ENCODE measurements at regions not wholly inside any gene's neighbourhood (a gene's known extent, or its start where the extent isn't known, plus 50 kb on each side); places are given as distances from the start of the nearest gene placed in this dataset.
A peak's percentile ranks its signal among the peaks of the same experiment; 100 is the strongest.

DNA sequence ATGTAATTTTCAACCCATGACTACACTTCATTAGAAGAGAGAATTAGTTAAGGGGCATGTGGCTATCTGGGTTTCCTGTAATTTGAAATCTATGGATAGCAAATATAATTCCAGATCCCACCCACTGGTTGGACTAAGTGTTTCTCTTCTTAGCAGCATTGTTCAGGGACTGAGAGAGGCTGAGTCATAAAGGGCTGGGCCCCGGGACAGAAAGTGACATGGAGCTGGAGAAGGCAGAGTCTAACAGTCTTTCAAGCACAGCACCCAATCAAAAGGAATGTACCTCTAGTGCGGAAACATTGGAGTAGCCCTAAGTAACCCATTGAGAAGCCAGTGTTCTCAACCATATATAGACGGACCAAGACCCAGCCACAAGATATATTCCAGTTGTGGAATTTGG, 363.9 kb downstream of the DHX35 start:
- DNase-seq (ENCODE audit: low spot score): no peak

DNA sequence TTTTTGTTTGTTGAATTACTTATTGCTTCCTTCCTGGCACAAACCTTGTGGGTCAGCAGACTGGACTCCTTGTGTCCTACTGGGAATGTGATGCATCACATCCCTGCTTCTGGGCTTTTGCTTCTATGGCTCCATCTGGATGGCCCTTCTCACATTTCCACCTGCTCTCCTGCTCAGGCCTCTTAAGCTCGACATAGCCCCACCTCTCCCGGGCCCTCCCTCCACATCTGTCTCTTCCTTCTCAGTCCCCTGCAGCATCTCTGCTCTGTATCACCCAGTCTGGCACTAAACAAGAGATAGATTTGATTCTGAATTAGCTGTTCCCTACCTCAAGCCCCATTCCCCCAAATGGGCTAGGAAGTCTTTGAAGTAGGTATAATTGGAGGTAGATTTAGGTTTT, 356.8 kb downstream of the DHX35 start:
- DNase-seq (ENCODE audit: low spot score): no peak

DNA sequence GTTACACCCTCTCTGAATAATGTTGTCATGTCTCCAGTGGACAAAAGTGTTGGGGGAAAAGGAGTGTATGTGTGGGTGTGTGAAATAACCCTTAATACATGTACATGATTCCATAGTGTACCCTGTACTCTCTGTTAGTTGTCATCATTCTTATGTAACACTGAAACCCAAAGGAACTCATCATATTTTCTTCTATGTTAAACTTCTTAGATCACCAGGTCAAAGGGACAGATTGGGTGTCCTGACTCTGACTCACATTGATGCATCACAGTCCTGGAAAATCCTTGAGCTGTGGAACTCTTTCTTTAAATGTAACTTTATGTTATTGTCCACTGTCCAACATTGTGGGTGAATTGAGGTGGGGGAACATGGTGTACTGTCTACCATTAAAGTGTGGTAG, 350.5 kb downstream of the DHX35 start:
- no peak for DNase-seq (ENCODE audit: low spot score)

- DNase-seq (ENCODE audit: low spot score): no peak
Measured at GRCh38 chr20:39311851-39312506, 349.8 kb downstream of the DHX35 start.

- no peak for DNase-seq (ENCODE audit: low spot score)
Measured at GRCh38 chr20:39310363-39310995, 348.3 kb downstream of the DHX35 start.

DNA sequence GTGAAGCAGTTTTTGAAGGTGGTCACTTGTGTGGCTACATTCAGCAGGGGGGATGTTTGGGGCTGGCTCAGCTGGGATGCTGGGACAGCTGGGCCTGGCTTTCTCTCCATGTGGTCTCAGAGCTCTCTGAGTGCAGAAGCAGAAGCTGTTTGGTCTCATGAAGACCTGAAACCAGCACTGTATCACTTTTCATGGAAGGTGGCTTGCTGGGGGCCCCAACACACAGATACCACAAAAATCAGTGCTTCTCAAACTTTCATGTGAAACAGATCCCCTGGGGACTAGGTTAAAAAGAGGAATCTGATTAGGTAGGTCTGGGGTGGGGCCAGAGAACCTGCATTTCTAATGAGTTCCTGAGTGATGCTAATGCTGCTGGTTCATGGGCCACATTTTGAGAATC, 347.3 kb downstream of the DHX35 start:
- no peak for DNase-seq (ENCODE audit: low spot score)

DNA sequence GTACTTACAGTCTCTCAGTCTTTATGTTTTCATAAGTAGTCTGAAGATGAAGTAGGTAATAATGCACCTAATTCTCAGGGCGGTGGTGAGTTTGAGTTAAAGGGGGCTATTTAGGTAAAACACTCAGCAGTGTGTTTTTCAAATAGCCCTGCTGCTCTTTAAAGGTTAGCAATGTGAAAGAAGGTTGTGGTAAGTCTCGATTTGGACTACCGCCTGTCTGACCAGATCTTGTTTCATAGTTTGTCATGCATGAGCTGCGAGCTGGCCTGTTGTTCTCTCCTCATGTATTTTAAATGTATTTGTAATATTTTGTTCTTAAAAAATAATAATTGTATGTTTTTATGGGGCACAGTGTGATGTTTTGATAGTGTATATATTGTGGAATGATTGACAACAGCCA, 340.2 kb downstream of the DHX35 start:
- no peak for DNase-seq (ENCODE audit: low spot score)

DNA sequence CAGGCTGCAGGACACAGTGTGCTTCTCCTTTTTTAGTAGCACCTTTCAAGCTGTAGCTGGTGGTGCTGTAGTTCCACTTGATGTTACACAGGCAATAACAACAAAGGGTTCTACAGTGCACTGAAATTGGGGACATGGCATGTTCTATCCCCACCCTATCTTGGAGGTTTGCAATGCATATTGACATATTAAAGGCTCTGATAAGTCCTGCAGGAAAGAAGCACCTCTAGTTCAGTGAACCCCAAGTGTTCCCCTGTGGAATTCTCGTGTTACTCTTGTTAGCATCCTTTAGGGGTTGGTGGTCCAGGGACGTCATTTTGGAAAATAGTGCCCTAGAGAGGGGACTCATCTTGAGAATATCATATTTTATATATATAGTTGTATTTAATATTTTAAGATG, 337.6 kb downstream of the DHX35 start:
- DNase-seq (ENCODE audit: low spot score): no peak

GRCh38 chr20:39298571-39299506, 336.7 kb downstream of the DHX35 start:
- no peak for DNase-seq (ENCODE audit: low spot score)

DNA sequence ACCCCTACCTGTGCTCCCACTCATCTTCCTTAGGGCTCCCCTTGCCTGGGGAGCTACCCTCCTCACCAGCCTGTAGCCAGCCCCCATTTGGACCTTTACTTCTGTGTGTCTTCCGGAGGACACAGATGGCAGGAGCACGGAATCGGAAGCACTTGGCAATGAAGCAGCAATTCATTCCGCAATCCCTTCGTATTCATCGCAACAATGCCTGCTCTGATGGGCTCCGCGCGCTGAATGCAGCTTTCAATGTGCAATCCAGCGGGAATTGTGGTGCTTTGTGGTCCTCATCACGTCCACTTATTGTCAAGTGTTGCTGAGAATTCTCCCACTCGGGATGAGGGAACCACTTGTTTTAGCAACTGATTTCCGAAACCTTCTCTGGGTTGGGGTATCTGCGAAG, 336.0 kb downstream of the DHX35 start:
- no peak for DNase-seq (ENCODE audit: low spot score)

- no peak for DNase-seq (ENCODE audit: low spot score)
Measured at GRCh38 chr20:39295301-39295700, 333.2 kb downstream of the DHX35 start.

- DNase-seq (ENCODE audit: low spot score): no peak
Measured at GRCh38 chr20:39294137-39294725, 332.1 kb downstream of the DHX35 start.

- no peak for DNase-seq (ENCODE audit: low spot score)
Measured at GRCh38 chr20:39292193-39292736, 330.1 kb downstream of the DHX35 start.

DNA sequence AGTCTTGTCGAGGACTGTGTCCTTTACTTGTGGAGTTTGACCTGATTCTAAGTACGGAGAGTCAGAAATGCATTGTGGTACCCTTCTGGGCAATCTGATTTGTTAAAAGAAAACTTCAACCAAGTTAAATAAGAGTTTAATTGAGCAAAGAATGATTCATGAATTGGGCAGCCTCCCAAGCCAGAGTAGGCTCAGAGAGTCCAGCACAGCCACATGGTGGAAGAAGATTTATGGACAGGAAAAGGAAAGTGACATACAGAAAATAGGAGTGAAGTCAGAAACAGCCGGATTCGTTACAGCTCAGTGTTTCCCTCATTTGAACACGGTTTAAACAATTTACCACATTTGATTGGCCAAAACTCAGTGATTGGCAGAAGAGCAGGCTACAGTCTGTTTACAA, 329.2 kb downstream of the DHX35 start:
- no peak for DNase-seq (ENCODE audit: low spot score)

GRCh38 chr20:39290575-39290974, 328.4 kb downstream of the DHX35 start:
- no peak for DNase-seq (ENCODE audit: low spot score)

DNA sequence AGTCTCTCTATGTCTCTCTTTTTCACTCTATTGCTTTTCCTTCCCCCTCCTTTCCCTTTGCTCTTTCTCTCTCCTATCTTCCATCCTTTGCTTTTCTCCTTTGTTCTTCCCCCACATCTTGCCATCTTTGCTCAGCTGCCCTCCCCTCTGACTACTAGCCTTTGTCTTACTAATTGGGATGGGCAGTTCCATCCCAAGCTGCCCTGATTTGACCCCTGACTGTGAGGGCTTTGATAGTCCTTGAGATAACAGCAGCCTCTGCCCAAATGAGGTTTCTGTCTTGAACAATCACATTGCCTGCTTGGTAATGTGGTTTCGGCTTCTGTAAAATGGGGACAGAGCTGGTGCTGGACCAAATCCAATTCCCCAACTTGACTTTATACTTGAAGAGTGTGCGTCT, 327.7 kb downstream of the DHX35 start:
- DNase-seq (ENCODE audit: low spot score): no peak

DNA sequence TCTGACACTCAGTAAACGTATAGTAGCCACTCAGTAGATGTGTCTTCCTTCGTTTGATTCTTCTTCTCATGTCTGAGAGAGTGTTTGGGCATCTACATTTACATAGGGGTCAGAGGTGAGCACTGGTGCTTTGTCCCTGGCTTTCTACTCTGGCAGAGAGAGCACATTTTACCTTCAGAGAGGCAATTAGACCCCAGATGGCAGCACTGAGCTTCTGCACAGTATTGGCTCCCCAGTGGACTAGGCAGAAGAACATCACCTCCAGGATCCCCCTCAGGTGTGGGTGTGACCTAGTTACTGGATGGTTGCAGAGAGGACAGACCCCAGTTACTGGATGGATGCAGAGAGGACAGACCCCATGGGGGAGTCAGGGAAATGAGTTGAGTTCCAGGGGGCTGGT, 327.2 kb downstream of the DHX35 start:
- peak; percentile 56 for DNase-seq (ENCODE audit: low spot score)

GRCh38 chr20:39283464-39283863, 321.3 kb downstream of the DHX35 start:
- DNase-seq (ENCODE audit: low spot score): no peak

- no peak for DNase-seq (ENCODE audit: low spot score)
Measured at GRCh38 chr20:39282619-39283092, 320.5 kb downstream of the DHX35 start.

- no peak for DNase-seq (ENCODE audit: low spot score)
Measured at GRCh38 chr20:39280875-39281274, 318.7 kb downstream of the DHX35 start.

GRCh38 chr20:39278230-39278788, 316.2 kb downstream of the DHX35 start:
- DNase-seq (ENCODE audit: low spot score): no peak
